HG03064 (cell line): ENCODE measurements at regions not wholly inside any gene's neighbourhood (a gene's known extent, or its start where the extent isn't known, plus 50 kb on each side); places are given as distances from the start of the nearest gene placed in this dataset.

Experiments
- ATAC-seq: cut with Tn5 transposase; IDR thresholded peaks from one replicate; pipeline ENCODE4 v1.9.1; 2021; ENCODE audit warnings: low read depth; ENCODE audit not compliant: unreplicated experiment

DNA sequence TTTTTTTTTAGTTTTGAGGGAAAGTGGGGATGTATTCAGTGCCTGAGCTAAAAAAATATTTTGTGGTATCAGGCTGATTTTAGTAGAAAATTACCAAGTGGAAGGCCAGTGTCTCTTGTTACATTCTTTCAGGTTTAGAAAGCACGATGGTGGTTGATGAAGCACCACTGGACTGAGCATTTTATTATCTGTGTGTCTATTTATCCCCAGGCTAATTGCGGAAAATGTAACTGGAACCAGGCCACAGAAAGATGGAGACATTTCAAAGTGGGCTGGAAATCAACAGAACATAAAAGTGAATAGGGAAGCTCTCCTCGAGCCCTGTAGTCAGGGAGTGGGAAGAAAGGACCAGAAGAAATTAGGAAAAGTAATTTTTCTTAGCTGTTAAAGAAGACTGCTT lies 261.0 kb downstream of the STK31 start:
- ATAC-seq: no peak

DNA sequence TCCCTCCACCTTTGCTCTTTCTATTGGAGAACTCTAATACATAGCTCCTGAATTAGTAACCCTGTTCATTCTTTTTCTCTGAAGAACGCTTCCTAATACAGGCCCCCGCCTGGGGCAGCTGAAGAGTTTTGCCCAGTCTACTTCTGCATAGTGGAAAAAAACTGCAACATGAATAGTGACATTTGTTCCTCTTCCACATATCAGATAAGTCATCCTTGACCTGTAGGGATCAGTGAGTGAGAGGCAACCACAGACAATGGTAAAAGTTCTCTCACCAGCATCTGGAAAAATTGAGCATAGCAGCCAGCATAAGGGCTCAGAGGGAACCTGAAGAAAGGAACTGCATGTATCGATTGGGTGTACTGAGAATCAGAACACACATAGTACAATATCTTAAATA lies 262.0 kb downstream of the STK31 start:
- no peak for ATAC-seq

DNA sequence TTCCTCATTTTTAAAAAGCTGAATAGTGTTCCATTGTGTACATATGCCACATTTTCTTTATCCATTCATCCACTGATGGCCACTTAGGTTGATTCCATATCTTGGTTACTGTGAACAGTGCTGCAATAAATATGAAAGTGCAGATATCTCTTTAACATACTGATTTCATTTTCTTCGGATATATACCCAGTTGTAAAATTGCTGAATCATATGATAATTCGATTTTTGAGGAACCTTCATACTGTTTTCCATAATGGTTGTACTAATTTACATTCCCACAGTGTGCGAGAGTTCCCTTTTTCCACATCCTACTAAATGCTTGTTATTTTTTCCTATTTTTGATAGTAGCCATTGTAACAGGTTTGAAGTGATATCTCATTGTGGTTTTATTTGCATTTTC lies 263.2 kb downstream of the STK31 start:
- no peak for ATAC-seq

DNA sequence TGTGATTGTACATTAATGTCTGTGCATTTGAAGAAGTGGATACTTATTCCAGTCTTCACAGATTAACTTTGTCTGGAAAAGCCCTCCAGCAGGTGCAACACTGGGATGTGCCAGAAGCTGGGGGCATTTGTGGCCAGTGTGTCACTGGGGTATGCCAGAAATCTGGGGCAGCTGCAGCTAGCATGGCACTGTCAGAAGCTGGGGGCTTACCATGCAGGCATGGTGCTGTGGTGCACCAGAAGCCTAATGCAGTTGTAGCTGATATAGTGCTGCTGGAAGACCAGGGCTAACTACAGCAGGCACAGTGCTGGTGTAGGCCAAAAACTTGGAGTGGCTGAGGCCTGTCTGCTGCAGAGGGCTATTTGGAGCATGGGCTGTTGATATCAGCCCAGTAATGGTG lies 270.1 kb downstream of the STK31 start:
- no peak for ATAC-seq

DNA sequence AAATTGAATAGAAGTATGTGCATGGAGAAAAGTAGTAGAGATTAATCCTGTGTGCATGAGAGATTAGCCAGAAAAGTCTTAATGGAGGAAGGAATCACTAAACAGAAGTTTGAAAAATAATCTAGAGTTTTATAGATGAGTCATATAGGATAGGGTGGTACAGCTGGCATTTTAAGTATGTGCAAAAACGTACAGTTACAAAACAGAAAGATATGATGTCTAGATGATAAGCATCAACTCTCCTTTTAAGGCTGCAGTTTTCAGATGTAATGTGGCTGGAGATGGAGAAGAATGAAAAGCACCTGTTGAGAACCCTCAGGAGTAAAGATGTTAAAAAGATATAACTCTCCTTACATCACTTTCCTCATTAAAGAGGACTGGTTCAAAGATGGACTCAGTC lies 271.3 kb downstream of the STK31 start:
- ATAC-seq: no peak

DNA sequence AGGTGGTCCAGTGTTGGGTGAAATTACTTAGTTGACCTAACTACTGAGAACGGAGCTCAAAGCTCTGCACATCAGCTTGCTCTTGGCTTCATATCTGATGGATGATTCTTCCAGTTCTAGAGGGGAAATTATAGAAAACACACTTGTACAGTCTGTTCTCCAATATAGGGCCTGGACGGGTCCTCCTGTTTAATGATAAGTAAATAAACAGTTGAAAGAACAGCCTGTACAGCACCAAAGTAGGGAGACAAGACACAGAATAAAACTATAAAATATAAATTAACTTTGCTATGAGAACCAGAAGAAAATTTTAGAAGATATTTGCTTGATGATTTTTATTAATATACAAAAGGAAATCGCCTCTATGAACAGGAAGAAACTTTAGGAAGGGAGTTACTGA lies 271.7 kb downstream of the STK31 start:
- no peak for ATAC-seq

DNA sequence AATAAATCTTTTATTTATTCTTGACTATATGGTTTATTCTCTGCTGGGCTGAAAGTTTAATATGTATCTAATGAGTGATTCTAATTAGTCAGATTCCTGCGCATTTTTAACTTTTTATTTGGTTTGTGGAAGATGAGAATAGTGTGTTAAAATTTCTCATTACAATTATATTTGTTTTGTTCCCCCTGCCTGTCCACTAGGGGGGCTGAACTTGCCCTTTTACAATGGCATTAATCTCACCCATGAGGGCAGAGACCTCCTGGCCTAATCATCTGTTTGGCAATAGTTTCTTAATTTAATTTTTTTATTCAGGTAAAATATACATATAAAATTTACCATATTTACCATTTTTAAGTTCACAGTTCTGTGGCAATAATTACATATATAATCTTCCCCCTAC lies 278.5 kb upstream of the NPY start:
- ATAC-seq: no peak

DNA sequence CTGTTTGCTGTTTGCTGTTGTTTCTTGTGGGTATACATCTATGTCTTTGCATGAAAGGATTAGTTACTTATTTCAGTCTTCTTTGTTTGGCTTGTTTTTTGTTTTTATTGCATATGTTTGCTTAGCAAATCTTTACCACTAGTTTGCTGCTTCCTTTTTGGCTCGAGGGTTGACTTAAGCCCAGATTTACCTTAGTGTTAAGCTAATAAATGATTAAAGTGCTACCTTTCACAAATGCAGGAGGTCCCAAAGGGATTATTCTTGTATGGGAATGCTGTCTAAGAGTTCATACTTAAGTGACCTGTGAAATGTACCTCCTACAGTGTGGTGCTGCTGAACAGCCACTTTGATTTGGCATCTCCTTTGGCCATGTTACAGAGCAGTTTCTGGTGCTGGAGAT lies 273.5 kb upstream of the NPY start:
- no peak for ATAC-seq

DNA sequence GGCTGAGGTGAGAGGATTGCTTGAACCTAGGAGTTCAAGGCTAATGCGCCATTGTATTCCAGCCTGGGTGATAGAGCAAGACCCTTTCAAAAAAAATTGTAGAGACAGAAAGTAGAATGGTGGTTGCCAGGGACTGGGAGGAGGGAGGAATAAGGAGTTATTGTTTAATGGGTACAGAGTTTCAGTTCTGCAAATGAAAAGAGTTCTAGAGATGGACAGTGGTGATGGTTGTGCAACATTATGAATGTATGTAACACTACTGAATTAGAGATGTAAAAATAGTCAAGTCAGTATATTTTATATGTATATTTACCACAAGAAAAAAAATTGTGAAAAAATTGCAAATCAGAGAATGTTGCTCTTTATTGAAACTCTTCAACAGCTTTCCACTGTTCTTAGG lies 266.5 kb upstream of the NPY start:
- no peak for ATAC-seq

DNA sequence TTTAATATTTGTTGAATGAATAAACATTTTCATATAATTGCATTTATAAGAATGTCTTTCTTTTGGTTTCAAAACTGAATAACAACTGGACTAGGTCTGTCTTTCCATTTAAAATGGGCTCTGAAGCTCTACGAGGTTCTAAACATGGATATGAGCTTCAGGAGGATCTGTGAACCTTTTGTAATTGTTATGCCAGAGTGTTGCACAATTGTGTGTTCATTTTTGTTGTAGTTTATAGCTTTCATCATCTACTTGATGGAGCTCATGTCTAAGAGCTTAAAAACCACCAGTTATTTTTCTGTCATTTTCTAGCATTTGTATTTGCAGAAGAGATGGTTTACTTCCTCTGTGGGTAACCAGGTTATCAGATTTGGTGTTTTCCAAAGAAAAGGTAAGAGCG lies 265.7 kb upstream of the NPY start:
- no peak for ATAC-seq

DNA sequence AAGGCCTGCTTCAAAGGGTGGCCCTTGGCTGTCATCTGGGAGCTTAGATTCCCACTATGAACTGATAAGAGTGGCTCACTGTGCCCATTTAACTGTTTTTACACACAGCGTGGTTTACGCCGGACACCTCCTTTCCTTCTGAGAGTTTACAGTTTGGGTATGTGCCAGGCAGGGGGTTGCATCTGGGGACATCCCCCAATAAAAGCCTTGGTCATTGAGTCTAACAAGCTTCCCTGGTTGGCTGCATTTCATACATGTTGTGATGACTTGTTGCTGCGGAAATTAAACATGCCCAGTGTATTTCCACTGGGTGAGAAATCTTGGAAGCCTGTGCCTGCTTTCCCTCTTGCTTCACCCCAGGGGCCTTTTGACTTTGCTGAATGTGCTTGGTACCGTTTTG lies 264.1 kb upstream of the NPY start:
- no peak for ATAC-seq

DNA sequence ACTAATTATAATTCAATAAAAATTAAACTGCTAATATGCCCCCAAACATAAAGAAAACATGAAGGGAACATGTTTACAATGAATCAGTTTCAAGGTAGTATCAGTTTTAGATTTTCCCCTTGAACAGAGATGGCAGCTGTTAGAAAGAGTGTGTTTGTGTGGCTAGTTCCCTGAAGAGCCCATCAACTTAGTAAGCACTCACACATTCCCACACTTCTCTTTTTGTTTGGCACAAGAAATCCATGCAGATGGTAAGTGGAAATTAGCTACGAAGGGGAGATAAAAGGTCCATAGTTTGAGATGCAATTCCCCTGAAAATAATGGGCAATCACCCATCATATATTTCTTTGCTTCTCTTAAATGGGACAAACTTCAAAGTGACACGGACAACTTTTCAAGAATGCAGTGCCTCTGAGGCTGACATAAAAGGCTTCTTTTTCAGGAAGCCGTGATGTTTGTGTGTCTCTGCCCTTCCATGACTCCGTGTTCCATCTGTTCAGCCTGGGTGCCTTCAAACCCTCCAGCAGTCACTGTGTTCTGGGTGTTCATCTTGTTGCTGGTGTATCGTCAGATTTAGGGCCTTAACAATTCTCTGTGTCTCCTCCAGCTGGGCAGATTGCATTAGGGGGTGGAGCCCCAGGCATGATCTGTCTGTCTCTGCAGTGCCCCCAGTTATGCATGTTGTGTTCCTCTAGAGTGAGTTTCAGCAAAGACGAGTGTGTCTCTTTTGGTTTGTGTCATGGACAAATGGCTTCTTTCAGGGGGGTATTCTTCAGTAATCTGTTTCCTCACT lies 259.5 kb upstream of the NPY start:
- ATAC-seq: no peak

DNA sequence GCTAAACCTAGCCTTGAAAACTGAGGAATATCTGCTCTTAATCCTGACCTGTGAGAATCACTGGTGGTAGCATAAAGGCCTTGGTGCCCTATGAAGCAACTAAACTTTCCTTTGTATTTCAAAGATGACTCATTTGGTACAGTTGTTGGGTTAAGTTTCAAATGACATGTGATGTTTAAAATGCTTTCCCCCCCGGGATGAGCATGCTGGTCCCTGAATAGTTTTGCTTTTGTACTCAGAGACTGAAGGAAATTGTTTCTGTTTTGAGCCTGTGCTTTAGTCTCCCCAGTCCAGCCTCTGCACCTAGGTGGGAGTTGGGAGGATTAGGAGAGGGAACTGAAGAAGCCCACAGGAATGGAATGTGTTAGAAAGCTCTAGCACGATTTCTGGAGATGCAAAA lies 258.9 kb upstream of the NPY start:
- ATAC-seq: no peak

DNA sequence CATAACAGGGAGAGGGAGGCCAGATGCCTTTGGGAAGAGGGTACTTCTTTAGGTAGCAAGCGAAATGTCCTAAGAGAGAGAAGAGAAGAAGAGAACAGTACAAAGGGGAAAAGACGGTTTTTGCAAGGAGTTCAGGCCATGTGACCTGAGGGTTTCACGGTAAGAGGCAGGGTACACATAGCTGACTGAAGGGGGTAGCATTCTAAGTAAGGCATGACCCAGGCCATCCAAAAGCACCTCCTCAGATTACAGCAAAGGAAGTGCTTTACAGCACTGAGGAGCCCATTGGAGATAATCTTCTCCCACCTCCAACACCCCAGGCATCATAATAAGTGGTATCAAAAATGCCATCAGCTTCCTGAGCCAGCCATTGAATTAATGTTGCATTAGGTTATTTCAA lies 258.2 kb upstream of the NPY start:
- ATAC-seq: no peak

DNA sequence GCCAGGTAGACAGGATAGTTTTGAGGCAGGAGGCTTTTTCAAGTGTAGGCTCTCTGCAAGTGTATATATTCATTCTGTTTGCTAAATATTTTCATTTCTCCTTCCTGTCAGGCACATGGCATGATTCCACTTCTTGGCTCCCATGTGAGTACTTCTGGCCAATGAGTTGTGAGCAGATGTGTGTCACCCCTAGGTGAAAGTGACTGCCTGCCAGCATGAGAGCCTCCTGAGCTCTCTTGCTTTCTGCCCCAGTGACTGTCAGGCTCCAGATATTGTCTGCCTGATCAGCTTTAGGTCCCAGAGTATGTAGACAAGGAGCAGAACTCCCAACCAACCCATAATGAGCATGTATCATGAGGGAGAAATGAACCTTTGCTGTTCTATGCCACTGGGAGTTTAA lies 257.6 kb upstream of the NPY start:
- ATAC-seq: no peak

DNA sequence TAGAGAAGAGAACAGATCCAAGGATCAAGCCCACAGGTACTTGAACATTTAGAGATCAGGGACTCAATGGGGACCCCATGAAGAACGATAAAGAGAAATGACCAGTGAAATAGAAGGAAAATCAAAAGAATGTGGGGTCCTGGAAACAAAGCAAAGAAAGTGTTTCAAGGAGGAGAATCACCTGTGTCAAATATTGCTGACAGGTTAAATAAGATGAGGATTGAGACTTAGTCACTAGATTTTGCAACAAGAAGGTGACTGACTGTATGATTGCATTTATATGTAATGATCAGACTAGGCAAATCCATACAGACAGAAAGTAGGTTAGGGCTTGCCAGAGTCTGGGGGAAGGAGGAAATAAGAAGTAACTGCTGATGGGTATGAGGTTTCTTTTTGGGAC lies 254.9 kb upstream of the NPY start:
- no peak for ATAC-seq

DNA sequence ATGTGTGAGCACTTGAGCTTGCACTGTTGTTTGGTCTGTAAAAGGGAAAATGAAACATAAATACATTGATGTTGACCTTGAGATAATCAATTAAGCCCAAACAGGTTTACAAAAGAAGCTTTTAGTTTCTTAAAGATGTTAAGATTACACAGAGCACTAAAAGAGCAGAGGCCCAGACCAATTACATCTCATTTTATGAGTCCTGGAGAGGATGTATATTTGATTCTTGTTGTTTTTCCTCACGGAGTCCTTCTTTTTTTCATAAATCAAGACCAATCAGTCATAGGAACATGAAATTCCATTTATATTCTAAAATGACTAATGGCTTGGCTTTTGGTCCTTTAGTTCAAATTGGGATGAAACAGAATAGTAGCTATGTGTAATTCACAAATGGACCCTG lies 249.7 kb upstream of the NPY start:
- no peak for ATAC-seq

DNA sequence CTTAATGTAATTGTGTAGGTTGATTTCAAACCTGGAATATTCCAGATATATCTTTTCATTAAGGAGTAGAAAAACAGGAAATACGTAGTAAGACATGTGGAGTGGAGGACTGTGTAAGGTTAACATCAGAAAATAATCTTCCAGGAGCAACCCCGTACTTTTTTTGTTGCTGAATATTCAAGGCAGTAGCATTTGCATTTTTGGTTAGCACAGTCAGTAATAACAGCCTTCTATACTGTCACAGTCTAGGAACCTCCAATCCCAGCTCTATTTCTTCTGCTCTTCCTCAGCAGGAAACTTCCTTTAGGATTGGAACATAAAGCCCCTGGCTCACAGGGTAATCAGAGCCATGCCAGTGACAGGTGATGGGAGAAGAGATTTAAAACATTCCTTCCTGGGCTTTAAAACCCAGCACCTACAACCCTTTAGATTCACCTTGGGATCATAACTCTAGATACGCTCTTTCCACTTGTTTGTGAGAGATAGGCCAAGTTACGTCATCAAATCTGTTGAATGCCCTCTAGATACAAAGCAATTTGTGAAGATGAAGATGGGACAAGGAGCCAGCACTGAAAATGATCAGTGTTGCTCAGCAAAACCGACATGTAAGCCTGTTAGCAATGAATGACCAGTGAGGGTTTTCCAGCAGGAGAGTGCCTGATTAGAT lies 248.5 kb upstream of the NPY start:
- ATAC-seq: no peak

DNA sequence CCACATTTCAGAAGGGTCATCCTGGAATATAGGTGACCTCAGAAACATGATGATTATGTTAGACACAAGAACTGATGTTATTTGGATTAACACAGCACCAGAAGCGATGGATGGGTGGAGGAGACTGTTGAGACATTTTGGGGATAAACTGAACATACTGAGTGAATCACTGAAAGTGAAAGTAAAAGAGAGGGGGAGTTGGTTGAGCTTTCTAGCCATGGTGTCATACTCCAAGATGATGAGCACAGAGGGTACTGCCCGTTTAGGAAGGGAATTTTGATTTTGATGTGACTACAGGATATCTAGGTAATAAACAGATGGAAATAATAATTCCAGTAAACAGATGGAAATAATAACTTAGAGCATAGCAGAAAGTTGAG lies 248.0 kb upstream of the NPY start:
- no peak for ATAC-seq

DNA sequence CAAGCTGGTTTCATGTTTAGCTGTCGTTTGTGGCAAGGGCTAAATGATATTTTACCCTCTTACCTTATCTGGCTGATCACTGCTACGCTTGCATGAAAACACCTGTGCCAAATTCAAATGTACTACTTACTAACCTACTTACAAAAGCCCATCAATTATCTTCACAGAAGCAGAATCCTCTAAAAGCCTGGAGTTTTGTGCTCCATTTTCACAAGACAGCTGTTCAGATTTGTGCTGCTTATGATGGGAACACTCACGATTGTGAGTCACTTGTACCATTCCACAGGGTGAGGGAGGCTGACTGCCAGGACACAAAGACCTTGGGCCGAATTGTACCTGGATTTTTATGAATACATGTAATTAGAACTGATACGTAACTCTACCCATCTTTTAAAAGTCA lies 245.0 kb upstream of the NPY start:
- no peak for ATAC-seq

DNA sequence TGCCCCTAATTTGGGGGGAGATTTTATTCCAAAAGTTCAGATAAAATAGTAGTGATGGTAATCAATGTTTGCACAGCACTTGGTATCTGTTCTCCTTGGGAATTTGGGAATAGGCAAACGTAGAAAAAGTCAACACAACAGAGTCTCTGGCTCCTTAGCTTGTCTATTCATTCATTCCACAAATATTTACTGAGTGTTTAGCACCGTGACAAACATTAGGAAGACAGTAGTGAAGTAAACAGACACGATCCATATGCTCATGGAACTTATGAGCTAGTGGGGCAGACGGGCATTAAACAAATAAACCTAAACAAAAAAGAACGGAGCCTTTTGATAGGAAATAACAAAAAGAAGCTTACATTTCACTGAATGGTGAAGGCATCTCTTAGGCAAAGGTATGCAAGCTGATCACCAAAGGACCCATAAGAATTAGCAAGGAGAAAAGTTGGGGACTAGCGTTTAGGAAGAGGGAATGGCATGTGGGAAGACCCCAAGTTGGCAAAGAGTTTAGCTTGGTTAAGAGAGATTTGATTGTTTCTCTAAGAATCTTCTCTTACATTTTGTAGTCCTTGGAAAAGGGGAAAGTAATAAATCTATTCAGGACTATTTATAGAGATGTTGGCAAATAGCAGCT lies 243.9 kb upstream of the NPY start:
- no peak for ATAC-seq

DNA sequence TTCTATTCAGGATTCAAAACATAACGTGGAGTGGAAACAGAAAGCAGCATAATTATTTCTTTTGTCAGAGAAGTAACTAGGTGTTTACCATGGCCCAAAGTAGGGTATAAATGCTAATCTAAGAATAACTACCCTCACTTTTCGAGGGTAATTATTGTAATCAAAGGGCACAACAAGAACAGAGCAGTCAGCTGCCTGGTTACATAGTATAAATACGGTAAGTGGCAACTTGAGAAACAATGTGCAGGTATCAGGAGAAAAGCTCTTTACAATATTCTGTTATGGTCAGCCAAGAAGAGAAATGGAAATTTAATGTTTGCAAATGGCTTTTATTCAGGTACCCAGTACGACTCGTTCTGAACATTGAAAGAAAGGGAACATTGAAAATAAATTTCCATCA lies 242.0 kb upstream of the NPY start:
- no peak for ATAC-seq
